CD4-positive, alpha-beta T cell treated with Interleukin-10 for 1 hour (primary cell): ENCODE measurements at regions not wholly inside any gene's neighbourhood (a gene's known extent, or its start where the extent isn't known, plus 50 kb on each side); places are given as distances from the start of the nearest gene placed in this dataset.

Source experiments
- DNase-seq: peaks from one replicate; pipeline ENCODE4 v3.0.0-alpha.2; 2020

DNA sequence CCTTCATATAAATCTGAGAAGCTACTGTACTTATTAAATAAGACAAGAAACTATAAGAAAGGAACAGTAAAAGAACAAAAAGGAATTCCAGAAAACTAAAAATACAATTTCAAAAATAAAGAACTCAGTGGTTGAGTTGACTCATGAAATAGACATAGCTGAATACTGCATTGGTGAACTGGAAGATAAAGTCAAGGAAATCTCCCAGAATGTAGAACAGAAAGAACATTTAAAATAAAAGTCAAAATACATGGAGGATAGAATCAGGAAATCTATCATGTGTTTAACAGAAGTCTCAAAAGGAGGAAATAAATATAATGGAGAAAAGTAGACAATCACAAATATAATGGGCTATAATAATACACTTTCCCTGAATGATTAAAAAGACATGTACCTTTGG is 136.4 kb upstream of the PMFBP1 start:
- no peak for DNase-seq

DNA sequence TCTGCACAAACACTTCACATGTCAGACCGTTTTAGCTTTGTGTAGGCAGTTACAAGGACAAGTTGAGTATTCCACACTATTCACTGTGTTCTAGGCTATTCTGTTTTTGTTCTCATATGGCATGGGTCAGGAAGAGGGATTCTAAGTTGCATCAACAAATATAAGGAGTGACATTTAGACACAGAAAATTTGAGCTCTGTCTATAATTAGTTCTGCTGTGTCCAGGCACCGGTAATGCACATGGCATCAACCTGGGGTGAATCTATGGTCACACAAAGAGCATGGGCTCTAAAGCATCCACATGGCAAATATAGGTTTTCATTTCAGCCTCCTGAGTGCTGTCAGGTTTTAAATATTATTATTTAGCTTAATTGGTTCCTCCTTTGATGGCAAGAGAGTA is 130.4 kb upstream of the PMFBP1 start:
- no peak for DNase-seq

DNA sequence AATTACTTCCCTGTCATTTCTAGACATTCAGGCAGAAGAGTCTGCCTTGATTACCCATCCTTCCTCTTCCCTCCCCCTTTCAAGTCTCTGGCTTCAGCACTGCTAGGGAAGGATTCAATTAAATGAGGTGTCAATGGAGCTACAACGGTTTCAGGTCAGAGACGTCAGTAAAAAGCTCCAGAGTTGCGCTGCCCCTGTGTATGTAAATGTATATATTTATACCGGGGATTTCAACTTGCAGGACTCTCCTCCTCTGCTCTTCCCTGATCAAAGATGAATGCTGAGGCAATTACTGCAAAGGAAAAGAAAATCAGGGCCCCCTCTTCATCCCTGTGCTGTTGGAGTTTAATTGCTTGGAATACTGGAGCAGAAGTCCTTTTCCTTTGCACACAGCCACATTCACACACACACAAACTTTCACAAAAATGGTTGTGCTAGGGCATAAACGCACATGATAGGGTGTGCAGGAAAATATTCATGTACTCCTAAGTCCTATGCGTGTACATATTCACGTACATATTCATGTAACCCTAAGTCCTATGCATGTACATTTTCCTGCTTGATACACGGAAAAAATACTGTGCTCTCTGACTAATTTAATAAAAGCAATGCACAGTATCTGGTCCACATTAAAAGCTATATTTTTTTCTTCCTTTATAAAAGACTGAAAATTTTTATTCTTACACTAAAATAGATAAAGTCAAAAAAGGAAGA is 129.7 kb upstream of the PMFBP1 start:
- DNase-seq = no peak

DNA sequence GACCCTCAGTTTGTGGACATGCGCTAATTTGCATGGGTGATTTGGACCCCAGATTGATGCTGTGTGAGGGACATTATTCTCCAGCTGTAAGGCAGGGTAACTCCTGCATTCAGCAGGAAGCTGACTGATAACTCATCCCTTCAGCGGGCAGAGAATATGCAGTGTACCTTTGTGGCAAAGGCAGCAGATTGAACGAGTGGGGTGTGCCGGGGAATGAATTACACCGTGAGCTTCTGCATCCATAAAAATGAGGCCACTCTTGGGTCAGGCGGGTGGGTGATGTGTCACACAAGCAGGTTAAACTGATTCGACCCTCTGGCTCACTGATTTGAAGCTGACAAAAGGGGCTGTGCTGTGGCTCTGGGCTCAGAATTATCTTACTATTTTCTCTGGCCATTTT is 128.9 kb upstream of the PMFBP1 start:
- no peak for DNase-seq

DNA sequence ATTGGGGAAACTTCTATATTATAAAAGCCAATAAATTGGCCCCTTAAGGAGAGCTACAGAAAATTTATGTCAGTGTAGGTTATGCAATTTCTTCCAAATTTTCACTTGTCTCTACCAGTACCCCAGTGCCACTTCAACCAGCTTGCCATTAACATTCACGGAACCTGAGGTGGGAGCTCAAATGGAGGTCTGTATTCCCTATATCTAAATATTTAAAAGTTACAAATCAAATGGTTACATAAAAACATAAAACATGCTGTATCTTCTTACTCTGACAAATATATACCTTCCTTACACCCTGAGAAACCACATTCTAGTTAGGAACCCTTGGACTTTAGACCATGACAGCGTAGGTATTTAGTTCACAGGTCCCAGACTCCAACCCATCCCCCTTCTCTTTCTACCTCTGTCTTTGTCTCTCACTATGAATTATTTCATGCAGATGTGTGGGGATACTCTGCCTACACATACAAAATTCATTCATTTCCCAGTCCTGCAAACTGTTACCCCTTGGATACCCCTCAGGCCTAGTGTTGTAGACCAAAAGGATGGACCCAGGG is 127.8 kb upstream of the PMFBP1 start:
- no peak for DNase-seq

DNA sequence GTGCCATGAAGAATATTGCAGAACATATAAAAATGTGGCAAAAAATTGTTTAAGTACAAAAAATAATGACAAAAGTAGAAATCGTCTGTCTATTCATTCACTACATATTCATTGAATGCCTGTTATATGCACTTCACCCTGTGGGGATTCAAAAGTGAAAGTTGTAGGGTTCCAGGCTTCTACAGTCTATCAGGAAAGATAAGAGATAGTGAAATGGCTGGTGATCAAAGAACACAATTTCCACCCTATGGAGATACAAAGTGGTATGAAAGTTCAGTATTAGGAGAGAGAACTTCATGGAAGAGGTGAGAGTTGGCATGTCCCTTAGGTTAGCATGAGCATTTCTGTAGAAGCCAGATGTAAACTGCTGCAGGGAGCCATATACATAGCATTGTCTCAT is 127.0 kb upstream of the PMFBP1 start:
- DNase-seq = no peak

DNA sequence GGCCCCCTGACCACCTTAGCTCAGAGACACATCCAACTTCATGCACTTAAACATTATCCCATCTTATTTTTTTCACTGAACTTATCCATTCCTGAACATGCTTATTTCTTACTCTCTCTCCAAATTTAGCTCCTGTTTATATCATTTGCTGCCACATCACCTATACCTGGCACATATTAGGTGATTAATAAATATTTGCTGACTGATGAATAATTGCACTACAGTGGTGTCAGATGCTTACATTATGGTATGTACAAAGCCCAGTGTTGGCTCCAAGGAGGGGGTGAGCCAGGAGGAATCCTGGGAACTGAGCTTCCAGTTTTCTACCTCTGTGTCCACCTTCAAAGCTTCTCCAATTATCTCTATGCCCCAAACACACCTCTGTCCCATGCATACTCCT is 124.0 kb upstream of the PMFBP1 start:
- DNase-seq = no peak

DNA sequence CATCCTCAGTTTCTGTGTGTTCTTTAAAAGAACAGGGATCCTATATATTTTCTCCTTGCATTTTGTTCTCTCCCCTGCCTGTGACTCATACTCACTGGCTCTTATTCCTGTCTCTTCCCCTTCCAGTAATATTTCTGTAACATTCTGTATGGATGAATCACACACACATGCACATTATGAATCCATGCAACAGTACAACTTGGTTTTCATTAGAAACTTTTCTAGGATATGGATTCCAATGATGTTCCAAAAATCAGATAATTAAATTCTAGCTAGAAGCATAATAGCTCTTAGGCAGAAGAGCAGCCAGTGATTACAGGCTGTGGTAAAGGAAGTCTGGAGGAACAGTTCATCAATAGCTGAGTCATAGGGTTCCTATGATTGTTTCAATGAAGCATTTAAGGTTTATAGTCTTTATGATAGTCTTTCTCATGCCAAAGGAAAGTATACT is 119.6 kb upstream of the PMFBP1 start:
- DNase-seq = no peak

DNA sequence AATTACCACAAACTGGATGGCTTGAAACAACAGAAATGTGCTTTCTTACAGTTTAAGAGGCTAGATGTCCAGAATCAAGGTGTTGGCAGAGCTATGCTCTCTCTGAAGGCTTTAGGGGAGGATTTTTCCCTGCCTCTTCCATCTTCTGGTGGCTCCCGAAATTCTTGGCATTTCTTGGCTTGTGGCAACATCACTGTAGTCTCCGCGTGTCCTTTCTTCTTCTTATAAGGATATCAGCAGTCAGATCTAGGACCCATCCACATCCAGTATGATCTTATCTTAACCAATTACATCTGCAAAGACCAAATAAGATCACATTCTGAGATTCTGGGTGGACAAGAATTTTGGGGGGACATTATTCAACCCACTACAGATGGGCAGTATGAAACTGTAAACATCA is 119.2 kb upstream of the PMFBP1 start:
- DNase-seq = no peak

DNA sequence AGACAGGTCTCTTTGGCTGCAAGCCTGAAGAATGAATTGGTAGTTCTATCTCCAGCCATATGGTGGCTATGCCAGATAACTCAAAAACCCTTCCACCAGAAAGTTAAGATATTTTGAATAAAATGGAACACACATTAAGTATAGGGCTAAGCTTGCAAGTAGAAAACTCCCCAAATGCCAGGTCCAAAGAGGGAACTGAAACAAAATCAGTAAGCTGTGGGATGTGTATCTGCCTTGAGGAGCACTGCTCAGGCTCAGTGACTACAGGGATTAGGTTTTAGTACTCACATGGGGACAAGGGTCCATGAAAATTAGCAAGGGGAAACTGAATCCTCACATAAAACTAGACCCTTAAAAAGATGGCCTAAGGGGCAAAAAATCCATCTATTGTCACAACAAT is 115.7 kb upstream of the PMFBP1 start:
- no peak for DNase-seq

DNA sequence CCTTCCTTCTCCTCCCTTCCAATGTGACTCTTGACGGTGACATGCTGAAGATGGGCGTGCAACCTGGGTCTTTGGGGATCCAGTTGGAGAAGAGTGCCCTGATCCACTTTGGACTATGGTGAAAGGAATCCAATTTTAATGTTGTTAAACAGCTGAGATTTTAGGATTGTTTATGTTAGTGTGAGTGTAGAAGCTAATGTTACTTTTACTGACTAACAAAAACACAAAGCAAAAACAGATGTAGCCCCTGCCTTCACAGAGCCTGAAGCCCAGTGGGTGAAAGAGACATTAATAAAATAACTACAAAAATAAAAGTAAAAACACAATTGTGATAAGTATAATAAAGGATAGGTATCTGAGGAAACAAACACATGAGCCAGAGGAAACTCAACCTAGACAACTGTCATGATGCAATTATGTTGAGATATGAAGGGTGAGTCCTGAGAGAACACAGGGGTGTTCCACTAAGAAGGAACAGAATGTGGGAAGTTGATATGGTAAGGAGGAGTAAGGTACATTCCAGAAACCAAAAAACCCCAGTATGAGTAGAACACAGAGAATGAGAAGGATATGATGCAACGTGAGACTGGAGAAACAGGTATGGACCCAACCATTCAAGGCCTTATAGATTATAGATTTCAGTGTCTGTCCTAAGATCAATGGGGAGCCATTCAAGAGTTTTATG is 115.1 kb upstream of the PMFBP1 start:
- DNase-seq = no peak

DNA sequence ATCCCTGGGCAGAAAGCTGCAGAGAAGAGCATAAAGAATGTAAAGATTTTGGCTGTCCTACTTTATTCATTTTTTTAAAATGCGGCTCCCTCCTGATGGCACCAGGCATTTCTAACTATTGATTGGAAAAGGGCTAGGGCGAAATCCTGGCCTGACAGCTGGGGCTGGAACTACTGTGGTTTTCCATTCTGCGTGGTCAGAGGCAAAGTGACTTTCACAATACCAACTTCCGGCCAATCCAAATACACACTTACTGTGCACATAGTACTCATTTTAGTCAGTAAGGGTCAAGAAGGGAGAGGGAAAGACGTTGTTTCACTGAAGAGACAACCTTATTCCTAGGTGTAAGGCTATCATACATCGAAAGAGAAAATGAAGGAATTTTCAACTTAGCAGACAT is 113.8 kb upstream of the PMFBP1 start:
- DNase-seq = no peak

DNA sequence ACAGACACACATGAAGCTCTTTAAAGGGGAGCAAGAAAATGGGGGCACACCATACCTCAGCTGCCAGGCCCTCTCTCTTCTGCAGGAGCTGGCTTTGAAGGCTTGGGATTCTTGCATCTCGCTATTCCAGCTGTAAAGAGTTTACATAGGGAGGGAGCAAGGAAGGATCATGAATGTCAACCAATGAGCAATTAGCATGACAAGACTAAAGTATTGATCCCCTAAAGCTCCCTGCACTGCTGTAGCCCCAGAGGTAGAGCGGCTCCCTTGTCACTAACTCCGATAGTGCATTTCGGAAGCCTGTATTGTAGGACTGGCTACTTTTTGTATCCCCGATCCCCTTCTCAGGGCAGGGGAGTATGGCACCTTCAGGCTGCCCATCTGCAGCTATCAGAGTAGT is 113.4 kb upstream of the PMFBP1 start:
- no peak for DNase-seq

DNA sequence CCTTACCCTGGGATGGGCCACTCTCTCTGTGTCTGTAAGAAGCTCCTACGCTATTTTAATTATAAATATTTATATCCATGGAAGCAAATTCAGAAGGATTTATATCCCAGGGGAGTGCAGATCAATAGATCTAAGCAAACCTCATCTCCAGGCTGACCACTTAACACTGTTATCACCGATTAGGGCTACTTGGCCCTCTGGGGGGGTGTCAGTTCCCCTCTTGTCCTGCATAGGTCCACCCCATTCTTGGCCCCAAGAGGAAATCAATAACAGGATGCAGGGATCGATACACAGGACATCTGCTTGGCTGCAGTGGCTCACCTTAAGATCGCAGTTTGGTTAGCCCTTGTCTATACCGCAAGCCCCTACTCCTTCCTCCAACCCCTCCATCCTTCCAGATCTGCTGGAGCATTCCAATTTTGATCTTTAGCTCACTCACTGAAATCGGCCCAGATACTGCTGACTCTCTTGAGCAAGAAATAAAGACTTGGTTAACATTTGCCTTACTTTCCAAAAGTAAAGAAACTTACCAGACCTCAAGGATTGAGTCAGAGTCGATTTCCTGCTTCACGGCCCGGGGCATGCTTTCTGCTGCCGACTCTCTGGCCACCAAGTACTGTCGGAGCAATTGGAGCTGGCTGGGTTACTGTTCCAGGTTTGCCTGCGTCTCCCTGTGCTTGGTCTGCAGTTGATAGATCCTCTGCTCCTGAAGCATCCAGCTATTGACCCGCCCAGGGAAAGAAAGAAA is 112.3 kb upstream of the PMFBP1 start:
- no peak for DNase-seq

DNA sequence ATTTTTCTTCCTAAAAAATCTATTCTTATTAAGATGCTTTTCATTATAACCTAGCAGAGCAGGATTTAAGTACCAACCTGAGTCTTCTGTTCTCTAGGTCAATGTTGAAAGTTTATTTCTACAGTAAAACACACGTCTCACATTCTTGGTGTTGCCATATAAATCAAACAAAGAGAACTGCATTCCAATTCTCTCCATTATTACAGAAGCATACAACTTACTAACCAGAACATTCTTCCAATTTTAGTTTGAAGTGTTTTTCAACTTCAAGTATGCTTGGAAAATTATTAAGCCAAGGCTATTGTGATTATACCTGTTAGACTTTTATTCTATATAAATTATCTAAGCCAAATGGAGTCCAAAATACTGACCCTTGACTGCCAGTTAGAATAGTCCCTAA is 110.4 kb upstream of the PMFBP1 start:
- DNase-seq = no peak

DNA sequence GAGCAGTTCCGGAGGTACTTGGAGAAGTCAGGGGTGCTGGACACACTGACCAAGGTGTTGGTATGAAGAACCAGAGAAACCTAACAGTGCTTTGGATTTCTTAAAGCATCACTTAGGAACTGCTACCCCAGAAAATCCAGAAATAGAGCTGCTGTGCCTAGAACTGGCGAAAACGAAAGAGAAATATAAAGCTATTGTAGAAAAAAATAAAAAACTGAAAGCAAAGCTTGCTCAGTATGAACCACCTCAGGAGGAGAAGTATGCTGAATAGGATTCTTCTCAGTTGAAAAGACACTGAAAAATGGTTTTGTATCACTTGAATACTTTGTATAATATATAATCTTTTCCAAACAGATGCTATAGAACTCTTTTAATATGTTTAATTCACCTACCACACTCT is 106.3 kb upstream of the PMFBP1 start:
- DNase-seq = no peak

DNA sequence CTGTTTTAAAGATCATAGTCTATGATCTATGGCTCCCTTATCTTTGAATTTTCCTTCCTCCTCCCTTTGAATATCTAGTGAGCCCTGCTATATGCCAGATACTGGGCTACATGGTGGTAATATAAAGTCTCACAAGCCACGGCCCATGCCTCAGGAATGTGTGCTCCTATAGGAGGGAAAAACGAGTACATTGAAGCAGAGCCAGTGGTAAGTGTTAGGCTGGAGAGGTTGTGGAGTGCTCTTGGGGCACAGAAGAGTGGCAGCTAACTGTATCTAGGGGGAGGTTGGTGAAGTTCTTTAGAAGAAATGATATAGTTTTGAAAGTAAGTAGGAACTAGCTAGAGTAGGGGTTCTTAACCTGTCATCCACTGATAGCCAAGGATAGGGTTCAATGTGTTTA is 105.8 kb upstream of the PMFBP1 start:
- no peak for DNase-seq

DNA sequence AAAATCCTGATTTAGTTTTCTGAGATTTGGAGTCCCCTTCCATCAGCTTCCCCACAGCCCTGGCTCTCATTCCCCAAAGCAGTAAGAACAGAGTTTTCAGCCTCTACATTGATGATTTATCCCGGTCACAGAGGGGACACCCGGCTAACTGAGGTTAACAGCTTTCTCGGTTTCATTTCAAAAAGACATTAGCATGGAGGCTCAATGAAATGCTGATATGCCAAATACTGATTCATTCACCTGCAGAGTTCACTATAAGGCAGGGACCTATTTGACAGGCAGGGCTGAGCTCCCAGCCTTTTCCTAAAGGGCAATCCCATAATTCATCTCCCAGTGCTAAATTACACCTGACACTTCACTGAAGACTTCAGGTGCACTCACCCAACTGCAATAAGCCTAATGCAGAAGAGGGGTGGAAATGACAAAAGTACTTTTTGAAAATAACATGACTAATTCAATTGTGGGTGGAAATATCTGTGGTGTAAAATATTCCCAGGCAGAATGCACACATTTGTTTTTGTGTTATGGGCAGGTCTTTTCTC is 99.8 kb upstream of the PMFBP1 start:
- DNase-seq = no peak

DNA sequence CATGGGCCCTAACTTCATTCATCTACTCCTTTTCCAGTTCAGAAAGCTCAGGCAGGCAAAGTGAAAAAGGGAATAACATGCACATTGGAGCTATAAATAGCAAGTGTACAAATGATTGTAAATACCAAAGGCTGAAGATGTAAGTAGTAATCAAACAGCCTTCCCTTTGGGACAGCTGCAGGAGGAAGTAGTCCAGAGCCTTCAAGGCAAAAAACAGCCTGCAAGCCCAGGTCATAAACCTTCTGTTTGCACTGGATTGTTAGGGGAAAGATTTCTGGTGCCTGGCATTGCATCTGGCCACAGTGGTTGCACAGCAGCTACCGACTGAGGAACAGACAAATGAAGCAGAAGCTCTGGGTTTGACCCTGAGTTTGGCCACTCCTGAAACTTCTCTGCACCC is 98.6 kb upstream of the PMFBP1 start:
- no peak for DNase-seq

DNA sequence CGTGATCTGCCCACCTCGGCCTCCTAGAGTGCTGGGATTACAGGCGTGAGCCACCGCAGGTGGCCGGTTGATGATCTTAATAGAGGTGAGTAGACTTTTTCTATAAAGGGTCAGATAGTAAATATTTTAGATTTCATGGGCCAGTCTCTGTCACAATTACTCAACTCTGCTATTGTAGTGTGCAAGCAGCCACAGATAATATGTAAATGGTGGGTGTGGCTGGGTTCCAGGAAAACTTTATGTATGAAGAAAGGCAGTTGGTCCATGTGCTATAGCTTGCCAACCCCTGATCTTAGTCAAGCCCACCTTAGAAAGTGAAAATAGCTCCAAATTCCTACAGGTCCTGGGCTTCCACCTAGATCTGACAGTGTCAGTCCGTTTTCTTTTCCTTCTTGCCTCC is 94.9 kb upstream of the PMFBP1 start:
- no peak for DNase-seq

DNA sequence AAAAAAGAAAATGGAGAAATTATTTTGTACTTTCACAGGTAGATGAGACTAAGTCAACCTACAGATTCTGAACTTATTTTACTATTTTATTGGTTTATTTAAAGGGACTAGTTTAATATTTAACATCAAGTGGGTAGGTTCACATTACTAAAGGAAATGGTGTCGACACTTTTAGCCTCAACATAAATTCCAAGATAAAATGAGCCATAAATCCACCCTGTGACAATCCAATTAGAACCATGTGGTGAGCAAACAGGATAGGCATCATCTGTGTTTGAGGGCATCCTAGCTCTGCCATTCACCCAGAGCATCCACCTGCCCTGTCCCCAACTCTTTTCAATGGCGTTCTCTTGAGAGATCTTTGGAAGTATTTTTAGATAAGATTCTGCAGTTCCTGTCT is 92.8 kb upstream of the PMFBP1 start:
- no peak for DNase-seq

DNA sequence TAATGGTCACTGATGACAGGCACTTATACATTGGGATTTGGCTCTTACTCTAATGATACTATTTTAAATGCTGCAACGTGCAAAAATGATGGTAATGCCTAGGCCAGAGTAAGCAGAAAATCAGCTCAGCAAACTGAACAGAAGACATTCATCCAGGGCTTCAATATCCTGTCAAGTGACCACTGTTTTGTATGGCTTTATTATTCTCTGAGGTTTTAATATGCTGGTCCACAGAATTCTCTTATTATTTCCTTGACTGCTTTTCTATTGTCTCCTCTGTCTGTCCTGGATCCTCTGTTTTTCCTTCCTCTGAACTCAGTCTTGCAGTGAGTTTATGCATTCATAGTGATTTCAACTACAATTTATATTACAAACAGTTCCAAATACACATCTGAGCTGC is 90.8 kb upstream of the PMFBP1 start:
- DNase-seq = no peak

DNA sequence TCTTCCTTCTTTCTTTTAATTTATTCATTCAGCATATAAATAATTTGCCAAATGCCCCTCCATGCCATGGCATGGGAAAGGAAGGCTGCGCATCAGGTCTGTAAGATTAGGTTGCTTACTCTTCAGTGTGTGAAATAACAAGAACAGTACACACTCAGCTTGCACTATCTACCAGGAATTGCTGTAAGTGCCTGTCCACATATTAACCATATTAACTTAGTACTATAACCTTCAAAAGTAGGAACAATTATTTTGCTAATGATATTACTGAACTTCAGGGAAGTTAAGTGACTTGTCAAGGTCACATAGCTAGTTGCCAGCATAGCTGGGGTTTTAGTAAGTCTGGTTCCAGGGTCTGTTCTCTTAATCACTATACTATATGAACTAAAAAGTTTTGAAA is 89.2 kb upstream of the PMFBP1 start:
- no peak for DNase-seq
